OCI-LY1 (cell line): ENCODE measurements at regions not wholly inside any gene's neighbourhood (a gene's known extent, or its start where the extent isn't known, plus 50 kb on each side); places are given as distances from the start of the nearest gene placed in this dataset.

Source experiments
- H2AFZ ChIP-seq: fragments of 200-600 bp; sonication (generic), shearing (Covaris generic); 2 replicates; pipeline ENCODE4 v1.6.0; 2014; ENCODE audit warnings: antibody characterized with exemption, mild to moderate bottlenecking, low read length
- H3F3A ChIP-seq: fragments of 200-600 bp; sonication (generic), shearing (Covaris generic); 2 replicates; pipeline ENCODE4 v1.6.0; 2014; ENCODE audit warnings: mild to moderate bottlenecking, antibody characterized with exemption, low read length, moderate library complexity; ENCODE audit not compliant: insufficient read depth
- H3K27ac ChIP-seq: fragments of 200-600 bp; sonication (generic); 2 replicates; pipeline ENCODE4 v1.5.1; 2014; ENCODE audit warnings: low read length, mixed run types, mild to moderate bottlenecking, low read depth; ENCODE audit not compliant: poor library complexity, severe bottlenecking
- H3K27me3 ChIP-seq: fragments of 200-600 bp; sonication (generic); 2 replicates; pipeline ENCODE4 v1.6.0; 2014; ENCODE audit warnings: antibody characterized with exemption, mild to moderate bottlenecking, low read length, moderate library complexity; ENCODE audit not compliant: insufficient read depth
- H3K36me3 ChIP-seq: fragments of 200-600 bp; sonication (generic); 2 replicates; pipeline ENCODE4 v1.6.1; 2014; ENCODE audit warnings: mild to moderate bottlenecking, antibody characterized with exemption, low read length, moderate library complexity, mixed read lengths; ENCODE audit not compliant: insufficient read depth
- H3K4me1 ChIP-seq: fragments of 200-600 bp; sonication (generic); 2 replicates; pipeline ENCODE4 v1.5.1; 2014; ENCODE audit warnings: mild to moderate bottlenecking, low read length, moderate library complexity; ENCODE audit not compliant: insufficient read depth, severe bottlenecking
- H3K4me2 ChIP-seq: fragments of 200-600 bp; sonication (generic), shearing (Covaris generic); 2 replicates; pipeline ENCODE4 v1.6.1; 2014; ENCODE audit warnings: low read length
- H3K4me3 ChIP-seq: fragments of 200-600 bp; sonication (generic); 2 replicates; pipeline ENCODE4 v1.5.1; 2014; ENCODE audit warnings: low read length, low read depth, mild to moderate bottlenecking, mixed read lengths; ENCODE audit not compliant: poor library complexity, severe bottlenecking
- H3K79me2 ChIP-seq: fragments of 200-600 bp; shearing (Covaris generic); 2 replicates; pipeline ENCODE4 v1.6.1; 2016; ENCODE audit warnings: mixed run types, low read length, mixed read lengths; ENCODE audit not compliant: insufficient read depth
- H3K9ac ChIP-seq: fragments of 200-600 bp; sonication (generic), shearing (Covaris generic); 2 replicates; pipeline ENCODE4 v1.6.1; 2014; ENCODE audit warnings: mild to moderate bottlenecking, low read length, mixed read lengths
- H3K9me2 ChIP-seq: fragments of 200-600 bp; sonication (generic), shearing (Covaris generic); 2 replicates; pipeline ENCODE4 v1.6.1; 2014; ENCODE audit warnings: low read depth, mild to moderate bottlenecking, low read length, mixed read lengths
- H3K9me3 ChIP-seq: fragments of 200-600 bp; shearing (Covaris generic); 2 replicates; pipeline ENCODE4 v1.6.1; 2014; ENCODE audit warnings: low read length, mixed read lengths
- H4K20me1 ChIP-seq: fragments of 200-600 bp; sonication (generic), shearing (Covaris generic); 2 replicates; pipeline ENCODE4 v1.6.0; 2016; ENCODE audit warnings: mild to moderate bottlenecking, low read length; ENCODE audit not compliant: insufficient read depth
- EZH2 ChIP-seq: fragments of 200-600 bp; sonication (generic), shearing (Covaris generic); IDR thresholded peaks from 2 replicates; pipeline ENCODE4 v1.8.0; 2017; ENCODE audit warnings: borderline replicate concordance, mixed run types, mild to moderate bottlenecking, antibody characterized with exemption, low read length, moderate library complexity, mixed read lengths
- TF ChIP-seq, protein P1 (sequence below): fragments of 200-600 bp; sonication (generic), shearing (Covaris generic); IDR thresholded peaks from 2 replicates; pipeline ENCODE4 v1.5.1; 2017; ENCODE audit warnings: mild to moderate bottlenecking, antibody characterized with exemption, low read length, moderate library complexity, mixed read lengths

DNA sequence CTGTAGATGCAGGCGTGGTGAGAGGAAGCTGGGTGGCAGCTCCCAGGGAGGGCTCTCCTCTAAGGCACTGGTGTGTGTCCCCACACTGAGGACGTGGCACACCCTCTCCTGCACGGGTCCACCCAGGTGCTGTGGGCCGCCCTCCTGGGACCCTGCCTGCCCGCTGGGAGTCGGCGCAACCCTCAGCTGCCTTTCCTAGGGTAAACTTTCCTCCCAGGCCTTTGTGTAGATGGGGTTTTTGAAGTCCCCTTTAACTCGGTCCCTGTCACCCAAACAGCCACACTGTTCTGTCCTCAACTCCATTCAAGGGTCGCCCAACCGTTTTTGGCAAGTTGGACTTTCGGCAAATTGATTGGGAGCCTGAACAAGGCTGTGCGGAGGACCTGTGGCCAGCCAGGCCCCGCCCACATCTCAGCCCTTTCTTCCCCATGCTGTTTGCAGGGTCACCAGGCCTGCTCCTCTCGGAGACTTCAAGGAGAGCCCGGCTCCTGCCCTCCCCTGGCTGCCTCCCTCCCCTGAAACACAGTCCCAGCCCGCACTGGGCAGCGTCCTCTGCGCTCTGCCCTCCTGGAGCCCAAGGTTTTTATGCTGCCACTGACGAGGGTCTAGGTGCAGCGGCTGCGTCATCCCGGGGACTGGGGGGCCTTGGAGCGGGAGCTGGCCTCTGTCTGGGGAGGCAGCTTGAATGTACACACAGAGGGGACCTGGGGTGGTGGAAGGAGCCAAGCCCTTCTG lies 1126.2 kb downstream of the BRD1 start:
- Histone ChIP-seq H3K9me3 (no peaks in the 10 kb centered on the region), H3K27ac (no peak overlapping the region), H3K9me2 (no peaks in the 10 kb centered on the region), H3K27me3 (no peaks in the 10 kb centered on the region), H2AFZ (no peak overlapping the region), H3K4me1 (no peaks in the 10 kb centered on the region), H3K4me2 (no peak overlapping the region), H3K36me3 (no peaks in the 10 kb centered on the region), H3K4me3 (no peak overlapping the region), H3F3A (no peaks in the 10 kb centered on the region), H3K79me2 (no peaks in the 10 kb centered on the region), H3K9ac (no peak overlapping the region), H4K20me1 (no peaks in the 10 kb centered on the region)
- no peak for TF ChIP-seq EZH2
- TF ChIP-seq, protein P1, sequence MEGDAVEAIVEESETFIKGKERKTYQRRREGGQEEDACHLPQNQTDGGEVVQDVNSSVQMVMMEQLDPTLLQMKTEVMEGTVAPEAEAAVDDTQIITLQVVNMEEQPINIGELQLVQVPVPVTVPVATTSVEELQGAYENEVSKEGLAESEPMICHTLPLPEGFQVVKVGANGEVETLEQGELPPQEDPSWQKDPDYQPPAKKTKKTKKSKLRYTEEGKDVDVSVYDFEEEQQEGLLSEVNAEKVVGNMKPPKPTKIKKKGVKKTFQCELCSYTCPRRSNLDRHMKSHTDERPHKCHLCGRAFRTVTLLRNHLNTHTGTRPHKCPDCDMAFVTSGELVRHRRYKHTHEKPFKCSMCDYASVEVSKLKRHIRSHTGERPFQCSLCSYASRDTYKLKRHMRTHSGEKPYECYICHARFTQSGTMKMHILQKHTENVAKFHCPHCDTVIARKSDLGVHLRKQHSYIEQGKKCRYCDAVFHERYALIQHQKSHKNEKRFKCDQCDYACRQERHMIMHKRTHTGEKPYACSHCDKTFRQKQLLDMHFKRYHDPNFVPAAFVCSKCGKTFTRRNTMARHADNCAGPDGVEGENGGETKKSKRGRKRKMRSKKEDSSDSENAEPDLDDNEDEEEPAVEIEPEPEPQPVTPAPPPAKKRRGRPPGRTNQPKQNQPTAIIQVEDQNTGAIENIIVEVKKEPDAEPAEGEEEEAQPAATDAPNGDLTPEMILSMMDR: no peak

DNA sequence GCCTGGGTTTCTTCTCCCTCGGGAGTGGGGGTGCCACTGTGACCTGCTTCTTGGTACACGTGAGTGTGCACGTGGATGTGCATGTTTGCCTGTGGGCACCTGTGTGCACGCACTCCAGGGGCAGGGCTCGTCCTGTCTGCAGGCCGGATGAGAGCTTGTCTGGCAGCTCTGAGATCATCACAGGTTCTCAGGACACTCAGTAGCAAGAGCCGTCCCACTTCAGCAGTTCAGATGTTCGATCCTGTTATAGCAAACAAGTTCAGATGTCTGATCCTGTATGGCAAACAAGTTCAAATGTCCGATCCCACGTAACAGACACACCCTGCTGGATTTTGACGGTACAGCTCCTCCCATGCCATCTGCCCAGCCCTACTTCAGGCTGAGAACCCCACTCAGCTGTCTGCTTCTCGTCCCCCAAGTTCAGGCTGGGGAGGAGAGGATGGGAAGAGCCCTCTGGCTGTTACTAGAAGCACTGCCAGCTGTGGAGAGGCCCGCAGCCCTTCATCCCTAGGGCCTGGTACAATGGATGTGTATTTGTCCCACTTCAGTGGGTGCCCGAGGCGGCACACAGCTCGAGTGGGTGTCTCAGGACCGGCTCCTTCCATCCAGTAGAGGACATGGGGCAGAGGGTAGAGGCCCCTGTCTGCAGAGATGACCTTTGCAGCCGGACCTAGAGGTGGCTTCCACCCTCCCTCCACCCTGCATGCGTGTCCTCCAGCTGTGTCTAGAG lies 1126.9 kb downstream of the BRD1 start:
- Histone ChIP-seq H3K9me3 (no peaks in the 10 kb centered on the region), H3F3A (no peaks in the 10 kb centered on the region), H3K9me2 (no peaks in the 10 kb centered on the region), H3K27ac (no peak overlapping the region), H3K4me3 (no peak overlapping the region), H2AFZ (no peak overlapping the region), H3K4me2 (no peak overlapping the region), H3K4me1 (no peaks in the 10 kb centered on the region), H3K36me3 (no peaks in the 10 kb centered on the region), H3K27me3 (no peaks in the 10 kb centered on the region), H4K20me1 (no peaks in the 10 kb centered on the region), H3K79me2 (no peaks in the 10 kb centered on the region), H3K9ac (no peak overlapping the region)
- no peak for TF ChIP-seq EZH2
- TF ChIP-seq, protein P1: no peak

DNA sequence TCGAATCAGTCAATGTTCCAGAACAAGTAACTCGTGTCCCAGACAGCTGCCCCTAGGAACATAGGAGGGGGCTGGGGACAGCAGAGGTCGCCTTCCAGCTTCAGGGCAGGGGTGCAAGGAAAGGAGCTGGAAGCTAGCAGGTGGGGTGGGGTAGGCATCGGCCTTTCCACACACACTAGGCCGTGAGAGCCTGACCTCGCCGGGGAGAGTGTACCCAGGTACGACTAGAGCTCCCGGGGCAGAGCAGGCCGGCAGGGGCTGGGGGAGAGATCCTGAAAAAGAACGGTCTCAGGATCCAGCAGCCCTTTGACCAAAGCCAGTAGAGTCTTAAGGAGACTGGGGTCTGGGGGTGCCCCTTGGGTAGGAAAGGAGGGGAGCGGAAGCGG lies 1127.5 kb downstream of the BRD1 start:
- Histone ChIP-seq H3K36me3 (no peaks in the 10 kb centered on the region), H4K20me1 (no peaks in the 10 kb centered on the region), H3K27ac (no peak overlapping the region), H3K4me3 (no peak overlapping the region), H3K9me3 (no peaks in the 10 kb centered on the region), H3K9ac (no peak overlapping the region), H3K27me3 (no peaks in the 10 kb centered on the region), H3K9me2 (no peaks in the 10 kb centered on the region), H3F3A (no peaks in the 10 kb centered on the region), H3K79me2 (no peaks in the 10 kb centered on the region), H3K4me2 (no peak overlapping the region), H3K4me1 (no peaks in the 10 kb centered on the region), H2AFZ (no peak overlapping the region)
- TF ChIP-seq, protein P1: no peak
- no peak for TF ChIP-seq EZH2
